Hematopoietic multipotent progenitor cell treated with erythropoietin and hydrocortisone succinate and interleukin-3 and kit ligand, for 8 days (in vitro differentiated cells): ENCODE measurements at regions not wholly inside any gene's neighbourhood (a gene's known extent, or its start where the extent isn't known, plus 50 kb on each side); places are given as distances from the start of the nearest gene placed in this dataset.

Experiments used
- DNase-seq: peaks from one replicate; pipeline ENCODE4 v3.0.0-alpha.2; 2015

- DNase-seq, result no peak
Observed at GRCh38 chr10:20959242-20959641, 62.1 kb upstream of the NEBL start.

GRCh38 chr10:20958764-20959163 is 61.7 kb upstream of the NEBL start:
- DNase-seq, result no peak

GRCh38 chr10:20958225-20958624 is 61.1 kb upstream of the NEBL start:
- DNase-seq, result no peak

GRCh38 chr10:20957744-20958143 is 60.6 kb upstream of the NEBL start:
- no peak for DNase-seq

- DNase-seq, result no peak
Observed at GRCh38 chr10:20956843-20957242, 59.7 kb upstream of the NEBL start.

- no peak for DNase-seq
Observed at GRCh38 chr10:20955355-20955893, 58.3 kb upstream of the NEBL start.

- no peak for DNase-seq
Observed at GRCh38 chr10:20954519-20954918, 57.4 kb upstream of the NEBL start.

GRCh38 chr10:20953120-20953519 is 56.0 kb upstream of the NEBL start:
- no peak for DNase-seq

- DNase-seq, result no peak
Observed at GRCh38 chr10:20949967-20950366, 52.9 kb upstream of the NEBL start.

- no peak for DNase-seq
Observed at GRCh38 chr10:20948686-20949327, 51.7 kb upstream of the NEBL start.
